Endothelial cell (in vitro differentiated cells): ENCODE measurements at regions not wholly inside any gene's neighbourhood (a gene's known extent, or its start where the extent isn't known, plus 50 kb on each side); places are given as distances from the start of the nearest gene placed in this dataset.

ENCODE experiments used
- DNase-seq: peaks from one replicate; pipeline ENCODE4 v3.0.0; 2021; ENCODE audit warnings: low spot score
- H3K27ac Mint-ChIP-seq: one replicate; pipeline ENCODE4 v1.8.0; 2021; ENCODE audit warnings: mixed read lengths, inconsistent platforms; ENCODE audit not compliant: unreplicated experiment
- H3K27me3 Mint-ChIP-seq: one replicate; pipeline ENCODE4 v1.8.0; 2021; ENCODE audit warnings: mild to moderate bottlenecking, moderate library complexity, mixed read lengths, inconsistent platforms; ENCODE audit not compliant: unreplicated experiment
- H3K36me3 Mint-ChIP-seq: one replicate; pipeline ENCODE4 v1.8.0; 2021; ENCODE audit warnings: mild to moderate bottlenecking, low read depth, mixed read lengths, inconsistent platforms; ENCODE audit not compliant: unreplicated experiment
- H3K4me1 Mint-ChIP-seq: one replicate; pipeline ENCODE4 v1.8.0; 2021; ENCODE audit warnings: mild to moderate bottlenecking, mixed read lengths, inconsistent platforms; ENCODE audit not compliant: unreplicated experiment
- H3K4me3 Mint-ChIP-seq: one replicate; pipeline ENCODE4 v1.8.0; 2021; ENCODE audit warnings: mild to moderate bottlenecking, mixed read lengths, inconsistent platforms; ENCODE audit not compliant: unreplicated experiment
- H3K9me3 Mint-ChIP-seq: one replicate; pipeline ENCODE4 v1.8.0; 2021; ENCODE audit warnings: mixed read lengths, inconsistent platforms; ENCODE audit not compliant: unreplicated experiment
- CTCF ChIP-seq: fragments of 200-600 bp; sonication (generic); IDR thresholded peaks from one replicate; pipeline ENCODE4 v1.5.0; 2021; ENCODE audit warnings: antibody characterized with exemption; ENCODE audit not compliant: unreplicated experiment

GRCh38 chr16:14325502-14326401 lies 254.6 kb downstream of the MRTFB start:
- no peak for DNase-seq
- Mint-ChIP-seq H3K4me3 (no peak overlapping the region), H3K27me3 (no peaks in the 10 kb centered on the region), H3K36me3 (no peaks in the 10 kb centered on the region), H3K27ac (no peak overlapping the region), H3K9me3 (no peaks in the 10 kb centered on the region), H3K4me1 (no peaks in the 10 kb centered on the region)
- TF ChIP-seq CTCF = no peak

GRCh38 chr16:14324581-14324980 lies 253.5 kb downstream of the MRTFB start:
- H3K27ac Mint-ChIP-seq = no peak overlapping the region
- no peaks in the 10 kb centered on the region for H3K36me3 Mint-ChIP-seq
- DNase-seq = no peak
- no peaks in the 10 kb centered on the region for H3K9me3 Mint-ChIP-seq
- no peaks in the 10 kb centered on the region for H3K4me1 Mint-ChIP-seq
- TF ChIP-seq CTCF = no peak
- no peaks in the 10 kb centered on the region for H3K27me3 Mint-ChIP-seq
- H3K4me3 Mint-ChIP-seq = no peak overlapping the region

GRCh38 chr16:14322186-14322585 lies 251.1 kb downstream of the MRTFB start:
- Mint-ChIP-seq H3K27me3 (no peaks in the 10 kb centered on the region), H3K36me3 (no peaks in the 10 kb centered on the region), H3K27ac (no peak overlapping the region), H3K9me3 (no peaks in the 10 kb centered on the region), H3K4me1 (no peaks in the 10 kb centered on the region), H3K4me3 (no peak overlapping the region)
- no peak for TF ChIP-seq CTCF
- no peak for DNase-seq

- Mint-ChIP-seq H3K27me3 (no peaks in the 10 kb centered on the region), H3K36me3 (no peaks in the 10 kb centered on the region), H3K27ac (no peak overlapping the region), H3K9me3 (no peaks in the 10 kb centered on the region), H3K4me3 (no peak overlapping the region), H3K4me1 (no peaks in the 10 kb centered on the region)
- DNase-seq = no peak
- TF ChIP-seq CTCF = no peak
Observed at GRCh38 chr16:14321542-14321941, 250.4 kb downstream of the MRTFB start.

GRCh38 chr16:14320406-14320805 lies 249.3 kb downstream of the MRTFB start:
- Mint-ChIP-seq H3K27me3 (no peaks in the 10 kb centered on the region), H3K36me3 (no peaks in the 10 kb centered on the region), H3K9me3 (no peaks in the 10 kb centered on the region), H3K4me1 (no peaks in the 10 kb centered on the region), H3K27ac (no peak overlapping the region), H3K4me3 (no peak overlapping the region)
- TF ChIP-seq CTCF = no peak
- DNase-seq = no peak
